ENCODE measurements at regions not wholly inside any gene's neighbourhood (a gene's known extent, or its start where the extent isn't known, plus 50 kb on each side); places are given as distances from the start of the nearest gene placed in this dataset.

DNA sequence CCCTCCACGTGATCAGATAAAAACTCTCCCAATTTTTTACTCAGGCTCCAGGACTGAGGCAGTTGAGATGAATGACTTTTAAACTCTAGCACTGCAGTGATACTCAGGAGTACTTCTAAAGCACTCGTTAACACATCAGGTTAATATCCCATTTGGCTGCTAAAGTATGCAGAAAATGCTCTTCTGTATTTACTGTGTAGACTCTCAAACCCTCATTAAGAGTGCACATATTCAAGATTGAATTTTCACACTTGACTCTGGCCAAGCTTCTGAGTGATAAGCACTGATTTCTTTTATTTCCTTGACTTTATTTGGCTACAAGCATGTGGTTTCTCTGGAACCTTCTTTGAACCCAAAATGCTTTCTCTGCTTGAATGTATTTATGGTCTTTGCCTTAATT lies 392.3 kb upstream of the NECTIN3 start:
- CTCF ChIA-PET, result no interaction called here
- Mint-ChIP-seq H3K27me3 (ENCODE audit: unreplicated experiment) (no peaks in the 10 kb centered on the region), H3K4me1 (ENCODE audit: low read depth, unreplicated experiment) (no peaks in the 10 kb centered on the region), H3K4me3 (ENCODE audit: low read depth, unreplicated experiment) (no peak overlapping the region), H3K9me3 (ENCODE audit: low read depth, unreplicated experiment) (peaks cover 6% of the 10 kb centered on the region), H3K36me3 (ENCODE audit: insufficient read depth, unreplicated experiment) (no peaks in the 10 kb centered on the region), H3K27ac (ENCODE audit: unreplicated experiment) (no peak overlapping the region)
- no peak for DNase-seq
- TF ChIP-seq, protein P1, sequence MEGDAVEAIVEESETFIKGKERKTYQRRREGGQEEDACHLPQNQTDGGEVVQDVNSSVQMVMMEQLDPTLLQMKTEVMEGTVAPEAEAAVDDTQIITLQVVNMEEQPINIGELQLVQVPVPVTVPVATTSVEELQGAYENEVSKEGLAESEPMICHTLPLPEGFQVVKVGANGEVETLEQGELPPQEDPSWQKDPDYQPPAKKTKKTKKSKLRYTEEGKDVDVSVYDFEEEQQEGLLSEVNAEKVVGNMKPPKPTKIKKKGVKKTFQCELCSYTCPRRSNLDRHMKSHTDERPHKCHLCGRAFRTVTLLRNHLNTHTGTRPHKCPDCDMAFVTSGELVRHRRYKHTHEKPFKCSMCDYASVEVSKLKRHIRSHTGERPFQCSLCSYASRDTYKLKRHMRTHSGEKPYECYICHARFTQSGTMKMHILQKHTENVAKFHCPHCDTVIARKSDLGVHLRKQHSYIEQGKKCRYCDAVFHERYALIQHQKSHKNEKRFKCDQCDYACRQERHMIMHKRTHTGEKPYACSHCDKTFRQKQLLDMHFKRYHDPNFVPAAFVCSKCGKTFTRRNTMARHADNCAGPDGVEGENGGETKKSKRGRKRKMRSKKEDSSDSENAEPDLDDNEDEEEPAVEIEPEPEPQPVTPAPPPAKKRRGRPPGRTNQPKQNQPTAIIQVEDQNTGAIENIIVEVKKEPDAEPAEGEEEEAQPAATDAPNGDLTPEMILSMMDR (IDR thresholded peaks at IDR 0.05; ENCODE audit: unreplicated experiment), result no peak
- intact Hi-C loops (cut with micrococcal nuclease; ENCODE audit: unreplicated experiment), result no loop called here
- BruUV-seq (replicated peaks), result no TSS peak

DNA sequence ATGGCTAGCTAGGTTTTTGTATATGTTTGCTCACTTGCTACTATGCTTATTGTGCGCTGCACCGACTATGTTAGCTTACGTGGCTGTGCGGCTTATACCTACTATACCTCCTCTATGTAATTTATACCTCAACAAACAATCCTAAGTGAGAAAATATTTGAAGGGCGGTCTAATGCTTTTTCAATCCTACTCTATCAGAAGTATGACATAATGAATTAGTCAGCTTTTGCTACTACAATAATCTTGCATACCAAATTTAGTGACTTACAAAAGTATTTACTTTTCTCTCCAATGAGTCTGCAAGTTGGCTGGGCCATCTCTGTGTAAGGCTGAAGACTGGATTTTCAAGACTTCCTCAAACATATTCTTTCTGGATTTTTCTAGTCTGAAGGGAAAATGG lies 391.2 kb upstream of the NECTIN3 start:
- no TSS peak for BruUV-seq (replicated peaks)
- Mint-ChIP-seq H3K4me3 (ENCODE audit: low read depth, unreplicated experiment) (no peak overlapping the region), H3K36me3 (ENCODE audit: insufficient read depth, unreplicated experiment) (no peaks in the 10 kb centered on the region), H3K27ac (ENCODE audit: unreplicated experiment) (no peak overlapping the region), H3K27me3 (ENCODE audit: unreplicated experiment) (no peaks in the 10 kb centered on the region), H3K9me3 (ENCODE audit: low read depth, unreplicated experiment) (no peaks in the 10 kb centered on the region), H3K4me1 (ENCODE audit: low read depth, unreplicated experiment) (no peaks in the 10 kb centered on the region)
- DNase-seq, result no peak
- CTCF ChIA-PET, result no interaction called here
- TF ChIP-seq, protein P1 (IDR thresholded peaks at IDR 0.05; ENCODE audit: unreplicated experiment), result no peak
- intact Hi-C loops (cut with micrococcal nuclease; ENCODE audit: unreplicated experiment), result no loop called here

DNA sequence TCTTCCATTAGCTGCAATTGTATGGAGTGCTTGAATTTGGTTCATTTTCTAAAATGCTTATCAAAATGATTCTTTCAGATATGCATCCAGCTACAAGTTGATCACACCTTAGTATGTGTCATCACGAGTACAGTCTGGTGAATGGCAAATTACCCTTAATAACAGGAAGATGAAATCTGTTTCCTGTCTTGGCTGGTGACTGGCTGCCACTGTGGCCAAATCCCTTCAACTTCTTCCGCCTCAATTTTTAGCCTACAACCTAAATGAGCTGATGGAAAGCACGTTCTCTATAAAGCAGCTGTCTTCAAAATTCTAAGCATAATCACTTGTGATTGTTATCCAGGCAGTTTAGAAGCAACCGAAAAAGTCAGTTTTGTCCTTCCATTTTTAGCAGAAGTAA lies 387.1 kb upstream of the NECTIN3 start:
- H3K27ac Mint-ChIP-seq (ENCODE audit: unreplicated experiment), result no peak overlapping the region
- H3K27me3 Mint-ChIP-seq (ENCODE audit: unreplicated experiment), result no peaks in the 10 kb centered on the region
- H3K36me3 Mint-ChIP-seq (ENCODE audit: insufficient read depth, unreplicated experiment), result no peaks in the 10 kb centered on the region
- H3K4me3 Mint-ChIP-seq (ENCODE audit: low read depth, unreplicated experiment), result no peak overlapping the region
- CTCF ChIA-PET, result no interaction called here
- H3K4me1 Mint-ChIP-seq (ENCODE audit: low read depth, unreplicated experiment), result no peaks in the 10 kb centered on the region
- no peaks in the 10 kb centered on the region for H3K9me3 Mint-ChIP-seq (ENCODE audit: low read depth, unreplicated experiment)
- TF ChIP-seq, protein P1 (IDR thresholded peaks at IDR 0.05; ENCODE audit: unreplicated experiment), result no peak
- intact Hi-C loops (cut with micrococcal nuclease; ENCODE audit: unreplicated experiment), result no loop called here
- DNase-seq, result no peak
- BruUV-seq (replicated peaks), result no TSS peak

DNA sequence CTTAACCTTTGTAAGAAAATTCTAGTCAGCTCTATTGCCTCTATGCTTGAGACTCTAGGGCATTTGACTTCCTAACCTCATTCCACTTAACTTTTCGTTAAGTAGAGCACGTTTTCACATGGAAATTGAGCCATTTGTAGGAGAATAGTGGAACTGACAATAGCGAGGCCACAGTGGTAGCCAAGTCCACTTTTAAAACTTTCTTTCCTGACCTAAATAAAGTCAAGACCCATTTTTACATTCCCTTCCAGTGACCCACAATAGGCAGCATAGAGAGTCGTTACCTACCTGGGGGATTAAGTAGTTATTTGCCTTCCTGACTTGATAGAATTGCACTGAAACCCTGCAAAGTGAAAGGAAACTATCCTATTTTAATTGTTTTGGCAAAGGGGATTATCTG lies 386.0 kb upstream of the NECTIN3 start:
- Mint-ChIP-seq H3K4me1 (ENCODE audit: low read depth, unreplicated experiment) (no peaks in the 10 kb centered on the region), H3K27me3 (ENCODE audit: unreplicated experiment) (no peaks in the 10 kb centered on the region), H3K9me3 (ENCODE audit: low read depth, unreplicated experiment) (no peaks in the 10 kb centered on the region), H3K4me3 (ENCODE audit: low read depth, unreplicated experiment) (no peak overlapping the region), H3K27ac (ENCODE audit: unreplicated experiment) (no peak overlapping the region), H3K36me3 (ENCODE audit: insufficient read depth, unreplicated experiment) (no peaks in the 10 kb centered on the region)
- TF ChIP-seq, protein P1 (IDR thresholded peaks at IDR 0.05; ENCODE audit: unreplicated experiment), result no peak
- DNase-seq, result no peak
- intact Hi-C loops (cut with micrococcal nuclease; ENCODE audit: unreplicated experiment), result no loop called here
- CTCF ChIA-PET, result no interaction called here
- BruUV-seq (replicated peaks), result no TSS peak

DNA sequence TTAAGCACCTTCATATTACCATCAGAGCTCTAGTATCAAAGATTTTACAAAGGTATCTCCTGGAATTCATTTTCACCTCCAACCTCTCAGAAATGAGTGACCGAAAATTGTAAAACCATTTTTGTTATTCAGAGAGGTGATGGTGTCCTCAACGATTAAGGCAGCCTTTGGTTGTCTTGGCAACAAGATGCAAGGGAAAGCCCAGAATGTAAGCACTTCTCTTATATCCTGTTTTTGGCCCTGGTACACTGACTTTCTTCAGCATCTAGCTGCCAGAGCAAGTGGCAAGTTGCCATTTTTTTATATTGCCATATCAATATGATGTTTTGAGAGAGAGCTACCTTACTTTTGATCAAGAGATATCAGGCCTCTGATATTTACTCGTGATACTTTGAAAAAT lies 384.9 kb upstream of the NECTIN3 start:
- no TSS peak for BruUV-seq (replicated peaks)
- no peaks in the 10 kb centered on the region for H3K9me3 Mint-ChIP-seq (ENCODE audit: low read depth, unreplicated experiment)
- intact Hi-C loops (cut with micrococcal nuclease; ENCODE audit: unreplicated experiment), result no loop called here
- H3K4me3 Mint-ChIP-seq (ENCODE audit: low read depth, unreplicated experiment), result no peak overlapping the region
- CTCF ChIA-PET, result no interaction called here
- DNase-seq, result no peak
- no peaks in the 10 kb centered on the region for H3K4me1 Mint-ChIP-seq (ENCODE audit: low read depth, unreplicated experiment)
- no peaks in the 10 kb centered on the region for H3K36me3 Mint-ChIP-seq (ENCODE audit: insufficient read depth, unreplicated experiment)
- no peak overlapping the region for H3K27ac Mint-ChIP-seq (ENCODE audit: unreplicated experiment)
- no peaks in the 10 kb centered on the region for H3K27me3 Mint-ChIP-seq (ENCODE audit: unreplicated experiment)
- TF ChIP-seq, protein P1 (IDR thresholded peaks at IDR 0.05; ENCODE audit: unreplicated experiment), result no peak

Data from Calu3 (cell line).